ENCODE measurements at regions not wholly inside any gene's neighbourhood (a gene's known extent, or its start where the extent isn't known, plus 50 kb on each side); places are given as distances from the start of the nearest gene placed in this dataset.

GRCh38 chr6:119626884-119627619, 277.5 kb upstream of the MAN1A1 start:
- WGBS (ENCODE audit: insufficient coverage), result 67% methylated on average over 1 of the region's 4 CpGs
- intact Hi-C loops (cut with micrococcal nuclease), result no loop called here
- H3K4me3 ChIP-seq (replicated peaks in 1 of 3; ENCODE audit: low read depth in 2 of 3, low read length in 3 of 3), result no peak overlapping the region
- H3K27ac Mint-ChIP-seq, result no peak overlapping the region
- H3K4me1 Mint-ChIP-seq, result no peaks in the 10 kb centered on the region
- peaks cover 0 to 1% (median 0%) of the 10 kb centered on the region in 3 donors for H3K27me3 Mint-ChIP-seq (ENCODE audit: low read depth in 3 of 3)
- no peak for DNase-seq
- H3K9ac ChIP-seq (ENCODE audit: insufficient read depth, low read length, poor library complexity, severe bottlenecking), result no peak overlapping the region
- H3K4me3 Mint-ChIP-seq, result no peak overlapping the region
- H2AFZ ChIP-seq (ENCODE audit: insufficient read depth, low read depth, low read length, poor library complexity, severe bottlenecking), result no peak overlapping the region
- H3K79me2 ChIP-seq (ENCODE audit: insufficient read depth, low read length), result no peaks in the 10 kb centered on the region
- no peaks in the 10 kb centered on the region for H4K20me1 ChIP-seq (ENCODE audit: insufficient read depth, low read length)
- TF ChIP-seq CTCF (IDR thresholded peaks at IDR 0.05), result no peak
- no peak overlapping the region for H3K4me2 ChIP-seq (replicated peaks; ENCODE audit: extremely low read depth, low read length, poor library complexity, severe bottlenecking)
- no peaks in the 10 kb centered on the region for H3K9me3 ChIP-seq (replicated peaks in 1 of 2; ENCODE audit: control insufficient read depth in 1 of 2, insufficient read depth in 1 of 2, low read length in 2 of 2)
- no peak overlapping the region for H3K27ac ChIP-seq (ENCODE audit: low read depth in 1 of 2, low read length in 2 of 2)
- peaks cover 0 to 6% (median 3%) of the 10 kb centered on the region in 7 donors for H3K9me3 Mint-ChIP-seq
- H3K4me1 ChIP-seq (ENCODE audit: control insufficient read depth in 1 of 2, insufficient read depth in 2 of 2, low read length in 2 of 2), result no peaks in the 10 kb centered on the region
- H3K36me3 Mint-ChIP-seq, result no peaks in the 10 kb centered on the region
- H3K27me3 ChIP-seq (ENCODE audit: control insufficient read depth in 2 of 2, insufficient read depth in 2 of 2, low read length in 2 of 2), result no peaks in the 10 kb centered on the region
- H3K36me3 ChIP-seq (replicated peaks in 1 of 2; ENCODE audit: control insufficient read depth in 1 of 2, insufficient read depth in 2 of 2, low read length in 2 of 2), result no peaks in the 10 kb centered on the region

- Mint-ChIP-seq H3K36me3 (no peaks in the 10 kb centered on the region), H3K27ac (no peak overlapping the region), H3K4me1 (no peaks in the 10 kb centered on the region), H3K27me3 (ENCODE audit: low read depth in 3 of 3) (no peaks in the 10 kb centered on the region), H3K9me3 (peaks cover 0 to 9% (median 2%) of the 10 kb centered on the region in 7 donors), H3K4me3 (no peak overlapping the region)
- H3K4me2 ChIP-seq (replicated peaks; ENCODE audit: extremely low read depth, low read length, poor library complexity, severe bottlenecking), result no peak overlapping the region
- H3K27me3 ChIP-seq (ENCODE audit: control insufficient read depth in 2 of 2, insufficient read depth in 2 of 2, low read length in 2 of 2), result no peaks in the 10 kb centered on the region
- H4K20me1 ChIP-seq (ENCODE audit: insufficient read depth, low read length), result no peaks in the 10 kb centered on the region
- no peak overlapping the region for H2AFZ ChIP-seq (ENCODE audit: insufficient read depth, low read depth, low read length, poor library complexity, severe bottlenecking)
- intact Hi-C loops (cut with micrococcal nuclease), result no loop called here
- 80% methylated on average over 1 of the region's 4 CpGs for WGBS (ENCODE audit: insufficient coverage)
- no peaks in the 10 kb centered on the region for H3K9me3 ChIP-seq (replicated peaks in 1 of 2; ENCODE audit: control insufficient read depth in 1 of 2, insufficient read depth in 1 of 2, low read length in 2 of 2)
- no peaks in the 10 kb centered on the region for H3K79me2 ChIP-seq (ENCODE audit: insufficient read depth, low read length)
- H3K36me3 ChIP-seq (replicated peaks in 1 of 2; ENCODE audit: control insufficient read depth in 1 of 2, insufficient read depth in 2 of 2, low read length in 2 of 2), result no peaks in the 10 kb centered on the region
- DNase-seq, result no peak
- H3K9ac ChIP-seq (ENCODE audit: insufficient read depth, low read length, poor library complexity, severe bottlenecking), result no peak overlapping the region
- no peaks in the 10 kb centered on the region for H3K4me1 ChIP-seq (ENCODE audit: control insufficient read depth in 1 of 2, insufficient read depth in 2 of 2, low read length in 2 of 2)
- TF ChIP-seq CTCF (IDR thresholded peaks at IDR 0.05), result no peak
- H3K27ac ChIP-seq (ENCODE audit: low read depth in 1 of 2, low read length in 2 of 2), result no peak overlapping the region
- H3K4me3 ChIP-seq (replicated peaks in 1 of 3; ENCODE audit: low read depth in 2 of 3, low read length in 3 of 3), result no peak overlapping the region
Observed at GRCh38 chr6:119620846-119621555, 271.4 kb upstream of the MAN1A1 start.
